H9 (cell line): ENCODE measurements at regions not wholly inside any gene's neighbourhood (a gene's known extent, or its start where the extent isn't known, plus 50 kb on each side); places are given as distances from the start of the nearest gene placed in this dataset.

Experiments
- DNase-seq: peaks from one replicate; pipeline ENCODE4 v3.0.0-alpha.2; 2017
- H2AFZ ChIP-seq: one replicate; pipeline ENCODE4 v1.6.1; 2013; ENCODE audit warnings: mild to moderate bottlenecking, low read length, control low read depth, moderate library complexity
- H2AK5ac ChIP-seq: 2 replicates; pipeline ENCODE4 v1.6.1; 2013; ENCODE audit warnings: low read length, control low read depth, mixed read lengths; ENCODE audit not compliant: insufficient read length
- H2BK120ac ChIP-seq: one replicate; pipeline ENCODE4 v1.6.1; 2013; ENCODE audit warnings: low read depth, mild to moderate bottlenecking, low read length, control low read depth, inconsistent platforms; ENCODE audit not compliant: poor library complexity, severe bottlenecking
- H2BK12ac ChIP-seq: 2 replicates; pipeline ENCODE4 v1.6.1; 2013; ENCODE audit warnings: low read length, control low read depth, mixed read lengths, low read depth; ENCODE audit not compliant: insufficient read length
- H2BK15ac ChIP-seq: 2 replicates; pipeline ENCODE4 v1.6.1; 2013; ENCODE audit warnings: low read depth, low read length, control low read depth
- H2BK20ac ChIP-seq: one replicate; pipeline ENCODE4 v1.6.1; 2013; ENCODE audit warnings: low read depth, mild to moderate bottlenecking, low read length, control low read depth, inconsistent platforms; ENCODE audit not compliant: poor library complexity, severe bottlenecking
- H2BK5ac ChIP-seq: 2 replicates; pipeline ENCODE4 v1.6.1; 2013; ENCODE audit warnings: low read length, control low read depth, mixed read lengths; ENCODE audit not compliant: insufficient read length
- H3K14ac ChIP-seq: 2 replicates; pipeline ENCODE4 v1.6.1; 2013; ENCODE audit warnings: low read length, control low read depth; ENCODE audit not compliant: insufficient read depth
- H3K18ac ChIP-seq: 2 replicates; pipeline ENCODE4 v1.6.1; 2013; ENCODE audit warnings: low read depth, mild to moderate bottlenecking, mixed read lengths, low read length, control low read depth; ENCODE audit not compliant: insufficient read length
- H3K23ac ChIP-seq: 2 replicates; pipeline ENCODE4 v1.6.1; 2013; ENCODE audit warnings: low read length, control low read depth, mixed read lengths, low read depth; ENCODE audit not compliant: insufficient read length
- H3K23me2 ChIP-seq: 2 replicates; pipeline ENCODE4 v1.6.1; 2013; ENCODE audit warnings: low read depth, mild to moderate bottlenecking, mixed read lengths, low read length, control low read depth; ENCODE audit not compliant: insufficient read length, poor library complexity, severe bottlenecking
- H3K27ac ChIP-seq: 2 replicates; pipeline ENCODE4 v1.5.1; 2013; ENCODE audit warnings: low read length, control low read depth, mixed read lengths, low read depth; ENCODE audit not compliant: insufficient read length
- H3K27me3 ChIP-seq: 2 replicates; pipeline ENCODE4 v1.6.1; 2013; ENCODE audit warnings: low read length, control low read depth, inconsistent platforms; ENCODE audit not compliant: insufficient read depth
- H3K4ac ChIP-seq: 2 replicates; pipeline ENCODE4 v1.6.1; 2013; ENCODE audit warnings: low read depth, mild to moderate bottlenecking, control low read depth, inconsistent platforms, low read length, moderate library complexity
- H3K4me1 ChIP-seq: 2 replicates; pipeline ENCODE4 v1.6.1; 2013; ENCODE audit warnings: low read length, control low read depth, inconsistent platforms; ENCODE audit not compliant: insufficient read depth
- H3K4me2 ChIP-seq: 2 replicates; pipeline ENCODE4 v1.6.1; 2013; ENCODE audit warnings: low read length, control low read depth, mixed read lengths; ENCODE audit not compliant: insufficient read length, insufficient read depth
- H3K56ac ChIP-seq: 2 replicates; pipeline ENCODE4 v1.6.1; 2013; ENCODE audit warnings: low read depth, mild to moderate bottlenecking, mixed read lengths, low read length, control low read depth; ENCODE audit not compliant: insufficient read length
- H3K79me1 ChIP-seq: 2 replicates; pipeline ENCODE4 v1.6.1; 2013; ENCODE audit warnings: low read depth, mild to moderate bottlenecking, moderate library complexity, low read length, control low read depth, inconsistent platforms; ENCODE audit not compliant: insufficient read depth, poor library complexity, severe bottlenecking
- H3K79me2 ChIP-seq: 2 replicates; pipeline ENCODE4 v1.6.1; 2013; ENCODE audit warnings: low read length, control low read depth, inconsistent platforms; ENCODE audit not compliant: insufficient read depth
- H3K9ac ChIP-seq: 2 replicates; pipeline ENCODE4 v1.6.1; 2013; ENCODE audit warnings: low read length, control low read depth, mixed read lengths; ENCODE audit not compliant: insufficient read length; ENCODE audit errors: extremely low read depth
- H3K9me3 ChIP-seq: one replicate; pipeline ENCODE4 v1.6.1; 2013; ENCODE audit warnings: low read depth, low read length, inconsistent platforms; ENCODE audit not compliant: control insufficient read depth
- H3T11ph ChIP-seq: one replicate; pipeline ENCODE4 v1.6.1; 2013; ENCODE audit warnings: mild to moderate bottlenecking, low read length, control low read depth, inconsistent platforms
- H4K20me1 ChIP-seq: one replicate; pipeline ENCODE4 v1.6.1; 2013; ENCODE audit not compliant: control insufficient read depth, insufficient read length, insufficient read depth
- H4K5ac ChIP-seq: 2 replicates; pipeline ENCODE4 v1.6.1; 2013; ENCODE audit warnings: low read depth, mild to moderate bottlenecking, mixed read lengths, low read length, control low read depth; ENCODE audit not compliant: insufficient read length
- H4K8ac ChIP-seq: replicated peaks from 2 replicates; pipeline ENCODE4 v1.6.1; 2013; ENCODE audit warnings: low read length, control low read depth, mixed read lengths, low read depth; ENCODE audit not compliant: insufficient read length
- H4K91ac ChIP-seq: 2 replicates; pipeline ENCODE4 v1.6.1; 2013; ENCODE audit warnings: low read depth, mild to moderate bottlenecking, moderate library complexity, mixed read lengths, low read length, control low read depth; ENCODE audit not compliant: insufficient read length
- H3K27ac Mint-ChIP-seq, 3 experiments: 2 replicates in 2 of 3; 3 replicates in 1 of 3; pipeline ENCODE4 v1.8.0; 2020 to 2021; ENCODE audit warnings: mixed read lengths in 3 of 3, mild to moderate bottlenecking in 1 of 3, moderate library complexity in 1 of 3
- H3K27me3 Mint-ChIP-seq: 2 replicates; pipeline ENCODE4 v1.8.0; 2021; ENCODE audit warnings: low read depth, mild to moderate bottlenecking, moderate library complexity, mixed read lengths
- H3K36me3 Mint-ChIP-seq, 3 experiments: 2 replicates in 2 of 3; 3 replicates in 1 of 3; pipeline ENCODE4 v1.8.0; 2020 to 2021; ENCODE audit warnings: low read depth in 3 of 3, mixed read lengths in 3 of 3; ENCODE audit not compliant: insufficient read depth in 1 of 3
- H3K4me1 Mint-ChIP-seq, 2 experiments: 2 replicates each; pipeline ENCODE4 v1.8.0; 2020; ENCODE audit warnings: mixed read lengths in 2 of 2
- H3K4me3 Mint-ChIP-seq, 2 experiments: 2 replicates in 1 of 2; 3 replicates in 1 of 2; pipeline ENCODE4 v1.8.0; 2020 to 2021; ENCODE audit warnings: mild to moderate bottlenecking in 2 of 2, mixed read lengths in 2 of 2, moderate library complexity in 1 of 2
- H3K9me3 Mint-ChIP-seq, 2 experiments: 2 replicates in 1 of 2; 3 replicates in 1 of 2; pipeline ENCODE4 v1.8.0; 2020; ENCODE audit warnings: mild to moderate bottlenecking in 2 of 2, mixed read lengths in 2 of 2, moderate library complexity in 1 of 2
- WGBS: extraction: QIAGEN DNeasy Blood & Tissue Kit; methylation state at CpG from one replicate; pipeline ENCODE4 v1.1.7; 2013; ENCODE audit warnings: missing lambda C conversion rate, low lambda C conversion rate, mixed read lengths; ENCODE audit not compliant: insufficient read length; ENCODE audit errors: extremely low coverage; 5-methylcytosine and 5-hydroxymethylcytosine counted together
- TF ChIP-seq, protein P1 (sequence below): fragments of 200-600 bp; sonication (generic); conservative IDR thresholded peaks from 3 replicates; pipeline ENCODE4 v1.8.0; 2021; ENCODE audit warnings: antibody characterized with exemption, mild to moderate bottlenecking

DNA sequence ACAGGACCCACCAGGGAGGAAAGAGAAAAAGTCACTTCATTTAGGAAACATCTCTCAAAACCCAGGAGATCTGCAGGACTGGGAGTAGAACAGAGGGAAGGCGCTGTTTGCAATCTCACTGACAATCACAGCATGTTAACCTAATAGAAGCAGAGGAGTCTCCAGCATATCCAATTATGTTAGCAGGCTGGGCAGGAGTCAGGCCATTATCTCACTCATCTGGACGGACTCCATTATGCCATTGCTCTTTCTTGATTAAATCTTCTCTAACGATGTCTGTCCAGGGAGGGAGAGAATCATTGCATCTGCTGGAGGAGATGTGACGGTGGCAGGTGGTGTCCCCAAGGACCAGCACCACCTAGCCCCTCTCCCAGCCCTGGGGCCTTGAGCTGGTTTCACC is 203.8 kb upstream of the SFSWAP start:
- Histone ChIP-seq H3K23me2 (no peaks in the 10 kb centered on the region), H4K5ac (no peak overlapping the region), H4K20me1 (no peaks in the 10 kb centered on the region), H3K4me2 (no peak overlapping the region), H3K79me2 (no peaks in the 10 kb centered on the region), H3K4me1 (no peaks in the 10 kb centered on the region; the same call in 1 of the 2 replicates), H3K27ac (no peak overlapping the region), H3K14ac (no peak overlapping the region), H3K79me1 (no peaks in the 10 kb centered on the region), H3K56ac (no peak overlapping the region), H2BK20ac (no peak overlapping the region), H3K9me3 (no peaks in the 10 kb centered on the region), H4K8ac (no peak overlapping the region), H2AK5ac (no peak overlapping the region), H2BK120ac (no peak overlapping the region), H2BK15ac (no peak overlapping the region), H3K9ac (no peak overlapping the region), H3K18ac (no peak overlapping the region), H2AFZ (no peak overlapping the region), H3K4ac (no peak overlapping the region), H3K27me3 (no peaks in the 10 kb centered on the region), H4K91ac (no peak overlapping the region), H2BK5ac (no peak overlapping the region), H2BK12ac (no peak overlapping the region), H3T11ph (no peak overlapping the region), H3K23ac (no peak overlapping the region)
- Mint-ChIP-seq H3K27me3 (peaks cover 11% of the 10 kb centered on the region), H3K9me3 (no peaks in the 10 kb centered on the region), H3K4me1 (peaks cover 11 to 14% of the 10 kb centered on the region in 2 experiments), H3K4me3 (no peak overlapping the region), H3K36me3 (no peaks in the 10 kb centered on the region), H3K27ac (peak overlapping the region in 1 of 3 experiments; percentile 50; a peak in 1 of 7 replicates)
- DNase-seq: no peak
- TF ChIP-seq, protein P1, sequence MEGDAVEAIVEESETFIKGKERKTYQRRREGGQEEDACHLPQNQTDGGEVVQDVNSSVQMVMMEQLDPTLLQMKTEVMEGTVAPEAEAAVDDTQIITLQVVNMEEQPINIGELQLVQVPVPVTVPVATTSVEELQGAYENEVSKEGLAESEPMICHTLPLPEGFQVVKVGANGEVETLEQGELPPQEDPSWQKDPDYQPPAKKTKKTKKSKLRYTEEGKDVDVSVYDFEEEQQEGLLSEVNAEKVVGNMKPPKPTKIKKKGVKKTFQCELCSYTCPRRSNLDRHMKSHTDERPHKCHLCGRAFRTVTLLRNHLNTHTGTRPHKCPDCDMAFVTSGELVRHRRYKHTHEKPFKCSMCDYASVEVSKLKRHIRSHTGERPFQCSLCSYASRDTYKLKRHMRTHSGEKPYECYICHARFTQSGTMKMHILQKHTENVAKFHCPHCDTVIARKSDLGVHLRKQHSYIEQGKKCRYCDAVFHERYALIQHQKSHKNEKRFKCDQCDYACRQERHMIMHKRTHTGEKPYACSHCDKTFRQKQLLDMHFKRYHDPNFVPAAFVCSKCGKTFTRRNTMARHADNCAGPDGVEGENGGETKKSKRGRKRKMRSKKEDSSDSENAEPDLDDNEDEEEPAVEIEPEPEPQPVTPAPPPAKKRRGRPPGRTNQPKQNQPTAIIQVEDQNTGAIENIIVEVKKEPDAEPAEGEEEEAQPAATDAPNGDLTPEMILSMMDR: no peak
- WGBS: no CpG with 5 or more reads among the region's 4 CpGs
